Uterus (tissue), 2 donors: ENCODE measurements at regions not wholly inside any gene's neighbourhood (a gene's known extent, or its start where the extent isn't known, plus 50 kb on each side); places are given as distances from the start of the nearest gene placed in this dataset.

Source experiments
- POLR2A ChIP-seq, 2 donors: fragments of 450-650 bp; IDR thresholded peaks; one replicate each; pipeline ENCODE4 v1.6.1; 2016; ENCODE audit warnings: antibody characterized with exemption in 2 of 2, mild to moderate bottlenecking in 1 of 2, moderate library complexity in 1 of 2
- TF ChIP-seq, protein P1 (sequence below), 4 experiments: fragments of 200-600 bp in 2 of 4; fragments of 450-650 bp in 2 of 4; sonication (generic) in 2 of 4; IDR thresholded peaks; one replicate each; pipeline ENCODE4 v1.5.1; 2016 to 2019; ENCODE audit warnings: antibody characterized with exemption in 4 of 4, mild to moderate bottlenecking in 2 of 4, moderate library complexity in 1 of 4

DNA sequence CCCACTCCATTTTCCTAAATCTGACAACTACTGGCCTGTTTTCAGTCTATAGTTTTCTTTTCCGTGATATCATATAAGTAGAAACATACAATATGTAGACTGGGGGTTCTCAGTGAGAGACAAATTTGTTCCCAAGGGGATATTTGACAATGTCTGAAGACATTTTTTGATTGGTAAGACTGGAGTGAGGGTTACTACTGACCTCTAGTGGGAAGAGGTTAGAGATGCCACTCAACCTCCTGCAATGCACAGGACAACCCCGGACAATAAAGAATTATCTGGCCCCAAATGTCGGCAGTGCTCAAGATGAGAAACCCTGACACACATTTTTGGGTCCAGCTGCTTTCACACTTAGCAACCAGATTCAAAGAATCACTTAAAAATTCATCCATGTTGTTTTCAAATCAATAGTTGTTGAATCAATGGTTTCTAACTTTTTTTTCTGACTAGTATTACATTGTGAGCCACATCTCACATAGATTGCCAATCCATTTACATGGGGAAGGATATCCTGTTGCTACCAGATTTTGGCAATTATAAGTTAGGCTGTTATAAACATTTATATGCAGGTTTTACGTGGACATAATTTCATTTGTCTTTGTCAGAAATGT, 307.1 kb downstream of the RPL10L start:
- TF ChIP-seq, protein P1, sequence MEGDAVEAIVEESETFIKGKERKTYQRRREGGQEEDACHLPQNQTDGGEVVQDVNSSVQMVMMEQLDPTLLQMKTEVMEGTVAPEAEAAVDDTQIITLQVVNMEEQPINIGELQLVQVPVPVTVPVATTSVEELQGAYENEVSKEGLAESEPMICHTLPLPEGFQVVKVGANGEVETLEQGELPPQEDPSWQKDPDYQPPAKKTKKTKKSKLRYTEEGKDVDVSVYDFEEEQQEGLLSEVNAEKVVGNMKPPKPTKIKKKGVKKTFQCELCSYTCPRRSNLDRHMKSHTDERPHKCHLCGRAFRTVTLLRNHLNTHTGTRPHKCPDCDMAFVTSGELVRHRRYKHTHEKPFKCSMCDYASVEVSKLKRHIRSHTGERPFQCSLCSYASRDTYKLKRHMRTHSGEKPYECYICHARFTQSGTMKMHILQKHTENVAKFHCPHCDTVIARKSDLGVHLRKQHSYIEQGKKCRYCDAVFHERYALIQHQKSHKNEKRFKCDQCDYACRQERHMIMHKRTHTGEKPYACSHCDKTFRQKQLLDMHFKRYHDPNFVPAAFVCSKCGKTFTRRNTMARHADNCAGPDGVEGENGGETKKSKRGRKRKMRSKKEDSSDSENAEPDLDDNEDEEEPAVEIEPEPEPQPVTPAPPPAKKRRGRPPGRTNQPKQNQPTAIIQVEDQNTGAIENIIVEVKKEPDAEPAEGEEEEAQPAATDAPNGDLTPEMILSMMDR (IDR thresholded peaks at IDR 0.05), result peak in 2 of 4 experiments; percentile 5 to 23
- no peak for TF ChIP-seq POLR2A (IDR thresholded peaks at IDR 0.05)
